GM19324 (cell line): ENCODE measurements at regions not wholly inside any gene's neighbourhood (a gene's known extent, or its start where the extent isn't known, plus 50 kb on each side); places are given as distances from the start of the nearest gene placed in this dataset.
"Not testable (repeated sequence)": the region's sequence is repeated elsewhere in the genome, so short reads cannot be mapped to it uniquely, and the experiment has no call there.

ENCODE experiments used
- ATAC-seq: cut with Tn5 transposase; IDR thresholded peaks from one replicate; pipeline ENCODE4 v1.9.1; 2021; ENCODE audit warnings: mild to moderate bottlenecking, moderate library complexity; ENCODE audit not compliant: unreplicated experiment, low FRiP score

GRCh38 chr4:13761581-13761980 is 134.1 kb upstream of the BOD1L1 start:
- ATAC-seq, result not testable (repeated sequence)

GRCh38 chr4:13762130-13762529 is 134.6 kb upstream of the BOD1L1 start:
- no peak for ATAC-seq

- no peak for ATAC-seq
Measured at GRCh38 chr4:13763707-13764106, 136.2 kb upstream of the BOD1L1 start.

GRCh38 chr4:13765539-13765938 is 138.0 kb upstream of the BOD1L1 start:
- no peak for ATAC-seq

- no peak for ATAC-seq
Measured at GRCh38 chr4:13766761-13767540, 139.4 kb upstream of the BOD1L1 start.

GRCh38 chr4:13777341-13777740 is 149.8 kb upstream of the BOD1L1 start:
- ATAC-seq, result no peak

- no peak for ATAC-seq
Measured at GRCh38 chr4:13778367-13778766, 150.8 kb upstream of the BOD1L1 start.

- no peak for ATAC-seq
Measured at GRCh38 chr4:13782231-13782630, 154.7 kb upstream of the BOD1L1 start.

- no peak for ATAC-seq
Measured at GRCh38 chr4:13783800-13784411, 156.4 kb upstream of the BOD1L1 start.

- ATAC-seq, result no peak
Measured at GRCh38 chr4:13793020-13793710, 165.6 kb upstream of the BOD1L1 start.

GRCh38 chr4:13794819-13795565 is 167.5 kb upstream of the BOD1L1 start:
- no peak for ATAC-seq

- ATAC-seq, result no peak
Measured at GRCh38 chr4:13797061-13797460, 169.5 kb upstream of the BOD1L1 start.

- no peak for ATAC-seq
Measured at GRCh38 chr4:13815231-13815630, 187.7 kb upstream of the BOD1L1 start.

- no peak for ATAC-seq
Measured at GRCh38 chr4:13816472-13816871, 188.9 kb upstream of the BOD1L1 start.

- ATAC-seq, result no peak
Measured at GRCh38 chr4:13821522-13821921, 194.0 kb upstream of the BOD1L1 start.

- not testable (repeated sequence) for ATAC-seq
Measured at GRCh38 chr4:13825822-13826221, 198.3 kb upstream of the BOD1L1 start.

- ATAC-seq, result no peak
Measured at GRCh38 chr4:13829457-13829856, 201.9 kb upstream of the BOD1L1 start.

GRCh38 chr4:13830449-13830848 is 202.9 kb upstream of the BOD1L1 start:
- ATAC-seq, result no peak

GRCh38 chr4:13833171-13833804 is 205.8 kb upstream of the BOD1L1 start:
- ATAC-seq, result no peak
